ENCODE measurements at regions not wholly inside any gene's neighbourhood (a gene's known extent, or its start where the extent isn't known, plus 50 kb on each side); places are given as distances from the start of the nearest gene placed in this dataset.
A peak's percentile ranks its signal among the peaks of the same experiment; 100 is the strongest.

DNA sequence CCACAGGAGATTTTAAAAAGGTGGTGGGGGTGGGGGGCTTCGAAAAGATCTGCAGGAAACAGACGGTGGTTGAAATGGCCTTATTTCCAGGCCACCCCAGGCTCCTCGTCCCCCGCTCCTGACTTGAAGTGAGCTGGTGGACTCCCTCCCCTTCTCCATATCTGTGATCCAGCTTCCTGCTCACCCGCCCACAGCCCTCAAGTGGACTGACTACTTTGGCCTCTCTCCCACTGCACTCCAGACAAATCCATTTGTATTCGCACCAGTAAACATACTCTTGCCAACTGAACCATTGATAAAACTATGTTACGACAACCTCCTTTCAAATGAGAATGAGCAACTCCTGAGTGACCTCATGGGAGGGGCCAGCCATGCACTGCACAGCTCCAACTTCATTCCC lies 259.5 kb downstream of the COL4A1 start:
- 6 to 10% methylated on average over 7 of the region's 7 CpGs for WGBS, 2 donors
- Histone ChIP-seq H3K27ac (ENCODE audit: low read depth in 1 of 2, low read length in 1 of 2) (no peak overlapping the region), H3K4me3 (no peak overlapping the region), H3K36me3 (ENCODE audit: control insufficient read depth in 4 of 4, insufficient read depth in 4 of 4, low read length in 4 of 4) (no peaks in the 10 kb centered on the region), H3K4me1 (ENCODE audit: control insufficient read depth in 5 of 5, insufficient read depth in 5 of 5, low read length in 5 of 5) (peaks cover 0 to 17% (median 8%) of the 10 kb centered on the region in 5 donors), H3K9ac (ENCODE audit: insufficient read depth in 1 of 2, low read length in 2 of 2) (no peak overlapping the region), H3K27me3 (ENCODE audit: control insufficient read depth in 3 of 3, insufficient read depth in 3 of 3, low read length in 2 of 3) (peaks cover 0 to 10% (median 2%) of the 10 kb centered on the region in 3 donors), H3K9me3 (ENCODE audit: control insufficient read depth in 4 of 4, insufficient read depth in 3 of 4, low read length in 3 of 4) (peaks cover 0 to 7% (median 0%) of the 10 kb centered on the region in 4 donors)
- ATAC-seq (ENCODE audit: insufficient read depth, low FRiP score) = peak; percentile 91
- TF ChIP-seq, protein P1, sequence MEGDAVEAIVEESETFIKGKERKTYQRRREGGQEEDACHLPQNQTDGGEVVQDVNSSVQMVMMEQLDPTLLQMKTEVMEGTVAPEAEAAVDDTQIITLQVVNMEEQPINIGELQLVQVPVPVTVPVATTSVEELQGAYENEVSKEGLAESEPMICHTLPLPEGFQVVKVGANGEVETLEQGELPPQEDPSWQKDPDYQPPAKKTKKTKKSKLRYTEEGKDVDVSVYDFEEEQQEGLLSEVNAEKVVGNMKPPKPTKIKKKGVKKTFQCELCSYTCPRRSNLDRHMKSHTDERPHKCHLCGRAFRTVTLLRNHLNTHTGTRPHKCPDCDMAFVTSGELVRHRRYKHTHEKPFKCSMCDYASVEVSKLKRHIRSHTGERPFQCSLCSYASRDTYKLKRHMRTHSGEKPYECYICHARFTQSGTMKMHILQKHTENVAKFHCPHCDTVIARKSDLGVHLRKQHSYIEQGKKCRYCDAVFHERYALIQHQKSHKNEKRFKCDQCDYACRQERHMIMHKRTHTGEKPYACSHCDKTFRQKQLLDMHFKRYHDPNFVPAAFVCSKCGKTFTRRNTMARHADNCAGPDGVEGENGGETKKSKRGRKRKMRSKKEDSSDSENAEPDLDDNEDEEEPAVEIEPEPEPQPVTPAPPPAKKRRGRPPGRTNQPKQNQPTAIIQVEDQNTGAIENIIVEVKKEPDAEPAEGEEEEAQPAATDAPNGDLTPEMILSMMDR (IDR thresholded peaks at IDR 0.05; ENCODE audit: control extremely low read depth, extremely low read depth) = no peak
- peak; percentile 87 to 96 (median 89) for DNase-seq

DNA sequence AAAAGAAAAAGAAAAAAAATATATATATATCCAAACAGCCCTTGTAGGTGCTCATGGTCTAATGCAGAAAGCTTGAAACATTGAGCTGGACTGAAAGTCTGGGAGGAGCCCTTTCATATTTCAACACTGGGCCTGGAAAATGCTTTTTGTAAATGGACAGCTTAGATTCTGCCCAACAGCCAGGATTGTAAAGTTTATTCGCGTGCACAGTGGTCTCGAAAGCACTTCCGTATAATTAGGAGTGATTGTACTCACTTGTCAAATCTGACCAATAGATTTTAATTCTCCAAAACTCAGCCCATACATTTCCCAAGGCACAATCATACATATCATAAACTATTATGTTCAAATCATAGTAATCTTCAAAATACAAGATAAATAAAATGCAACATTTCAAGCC lies 260.1 kb downstream of the COL4A1 start:
- peak in 2 of 3 donors; percentile 25 to 52 for DNase-seq
- no peak overlapping the region for H3K4me3 ChIP-seq
- 52 to 53% methylated on average over 4 of the region's 4 CpGs for WGBS, 2 donors
- TF ChIP-seq, protein P1 (IDR thresholded peaks at IDR 0.05; ENCODE audit: control extremely low read depth, extremely low read depth) = no peak
- H3K9ac ChIP-seq (ENCODE audit: insufficient read depth in 1 of 2, low read length in 2 of 2) = no peak overlapping the region
- no peak for ATAC-seq (ENCODE audit: insufficient read depth, low FRiP score)
- peaks cover 0 to 17% (median 8%) of the 10 kb centered on the region in 5 donors for H3K4me1 ChIP-seq (ENCODE audit: control insufficient read depth in 5 of 5, insufficient read depth in 5 of 5, low read length in 5 of 5)
- H3K27me3 ChIP-seq (ENCODE audit: control insufficient read depth in 3 of 3, insufficient read depth in 3 of 3, low read length in 2 of 3) = peaks cover 0 to 10% (median 2%) of the 10 kb centered on the region in 3 donors
- H3K36me3 ChIP-seq (ENCODE audit: control insufficient read depth in 4 of 4, insufficient read depth in 4 of 4, low read length in 4 of 4) = no peaks in the 10 kb centered on the region
- H3K9me3 ChIP-seq (ENCODE audit: control insufficient read depth in 4 of 4, insufficient read depth in 3 of 4, low read length in 3 of 4) = peaks cover 0 to 7% (median 0%) of the 10 kb centered on the region in 4 donors
- H3K27ac ChIP-seq (ENCODE audit: low read depth in 1 of 2, low read length in 1 of 2) = no peak overlapping the region

DNA sequence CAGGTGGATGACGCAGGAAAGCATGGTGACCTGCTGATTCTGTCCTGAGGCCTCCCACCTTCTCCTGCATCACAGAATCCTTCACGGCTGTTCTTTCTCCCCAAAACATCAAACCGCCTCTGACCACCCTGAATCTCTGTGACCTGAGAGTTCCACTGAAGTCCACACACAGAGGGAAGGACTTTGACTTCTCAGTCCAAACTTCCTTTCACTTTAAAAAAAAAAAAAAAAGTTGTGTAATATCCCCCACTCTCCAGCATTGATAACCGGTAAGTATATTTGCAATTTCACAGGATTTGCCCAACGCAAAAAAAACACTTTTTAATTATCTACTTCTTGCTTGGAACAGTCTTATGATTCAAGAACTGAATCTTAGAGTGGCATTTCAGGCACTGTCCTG lies 259.5 kb upstream of the IRS2 start:
- TF ChIP-seq, protein P1 (IDR thresholded peaks at IDR 0.05; ENCODE audit: control extremely low read depth, extremely low read depth) = no peak
- 77 to 80% methylated on average over 5 of the region's 5 CpGs for WGBS, 2 donors
- no peak overlapping the region for H3K27ac ChIP-seq (ENCODE audit: low read depth in 1 of 2, low read length in 1 of 2)
- no peak overlapping the region for H3K4me3 ChIP-seq
- DNase-seq (no peak), ATAC-seq (ENCODE audit: insufficient read depth, low FRiP score) (no peak)
- no peak overlapping the region for H3K9ac ChIP-seq (ENCODE audit: insufficient read depth in 1 of 2, low read length in 2 of 2)
- peaks cover 0 to 10% (median 2%) of the 10 kb centered on the region in 3 donors for H3K27me3 ChIP-seq (ENCODE audit: control insufficient read depth in 3 of 3, insufficient read depth in 3 of 3, low read length in 2 of 3)
- H3K4me1 ChIP-seq (ENCODE audit: control insufficient read depth in 5 of 5, insufficient read depth in 5 of 5, low read length in 5 of 5) = peaks cover 0 to 17% (median 8%) of the 10 kb centered on the region in 5 donors
- H3K36me3 ChIP-seq (ENCODE audit: control insufficient read depth in 4 of 4, insufficient read depth in 4 of 4, low read length in 4 of 4) = no peaks in the 10 kb centered on the region
- peaks cover 0 to 7% (median 0%) of the 10 kb centered on the region in 4 donors for H3K9me3 ChIP-seq (ENCODE audit: control insufficient read depth in 4 of 4, insufficient read depth in 3 of 4, low read length in 3 of 4)

DNA sequence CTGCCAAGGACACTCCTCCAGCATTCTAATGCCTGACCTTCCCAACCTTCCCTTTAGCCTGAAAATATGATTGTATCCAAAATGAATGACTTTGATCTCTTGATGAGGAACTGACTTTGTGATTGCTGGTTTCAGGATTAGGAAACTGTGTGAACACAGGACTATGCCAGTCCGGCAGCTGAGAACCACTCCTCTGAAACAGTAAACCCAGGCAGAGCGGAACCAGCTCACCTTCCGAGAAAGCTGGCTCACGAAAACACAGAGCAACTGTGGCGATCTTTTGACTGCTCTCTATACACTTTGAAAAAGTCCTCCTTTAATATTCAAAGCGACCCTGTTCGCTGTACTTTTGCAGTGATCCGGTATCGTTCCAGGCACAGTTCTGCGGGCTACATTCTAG lies 258.8 kb upstream of the IRS2 start:
- H3K27me3 ChIP-seq (ENCODE audit: control insufficient read depth in 3 of 3, insufficient read depth in 3 of 3, low read length in 2 of 3) = peaks cover 0 to 10% (median 2%) of the 10 kb centered on the region in 3 donors
- DNase-seq (no peak), ATAC-seq (ENCODE audit: insufficient read depth, low FRiP score) (no peak)
- TF ChIP-seq, protein P1 (IDR thresholded peaks at IDR 0.05; ENCODE audit: control extremely low read depth, extremely low read depth) = no peak
- peaks cover 0 to 17% (median 8%) of the 10 kb centered on the region in 5 donors for H3K4me1 ChIP-seq (ENCODE audit: control insufficient read depth in 5 of 5, insufficient read depth in 5 of 5, low read length in 5 of 5)
- H3K27ac ChIP-seq (ENCODE audit: low read depth in 1 of 2, low read length in 1 of 2) = no peak overlapping the region
- H3K4me3 ChIP-seq = no peak overlapping the region
- no peak overlapping the region for H3K9ac ChIP-seq (ENCODE audit: insufficient read depth in 1 of 2, low read length in 2 of 2)
- H3K36me3 ChIP-seq (ENCODE audit: control insufficient read depth in 4 of 4, insufficient read depth in 4 of 4, low read length in 4 of 4) = no peaks in the 10 kb centered on the region
- WGBS, 2 donors = 94% methylated on average over 10 of the region's 10 CpGs
- peaks cover 0 to 7% (median 0%) of the 10 kb centered on the region in 4 donors for H3K9me3 ChIP-seq (ENCODE audit: control insufficient read depth in 4 of 4, insufficient read depth in 3 of 4, low read length in 3 of 4)
